Thyroid gland (tissue), 4 donors: ENCODE measurements at regions not wholly inside any gene's neighbourhood (a gene's known extent, or its start where the extent isn't known, plus 50 kb on each side); places are given as distances from the start of the nearest gene placed in this dataset.
"Not testable (repeated sequence)": the region's sequence is repeated elsewhere in the genome, so short reads cannot be mapped to it uniquely, and the experiment has no call there.

ENCODE experiments used
- CTCF ChIP-seq, 6 experiments: fragments of 200-600 bp in 3 of 6; fragments of 450-650 bp in 3 of 6; sonication (generic) in 3 of 6; IDR thresholded peaks; one replicate each; pipeline ENCODE4 v1.5.1; 2016 to 2019; ENCODE audit warnings: antibody characterized with exemption in 6 of 6, mild to moderate bottlenecking in 2 of 6, inconsistent platforms in 1 of 6, moderate library complexity in 1 of 6
- POLR2A ChIP-seq, 2 donors: fragments of 450-650 bp; IDR thresholded peaks; one replicate each; pipeline ENCODE4 v1.6.1; 2017; ENCODE audit warnings: antibody characterized with exemption in 2 of 2, mild to moderate bottlenecking in 2 of 2, moderate library complexity in 1 of 2

GRCh38 chr13:38221120-38221519 lies 128.5 kb upstream of the UFM1 start:
- not testable (repeated sequence) for TF ChIP-seq POLR2A, CTCF (IDR thresholded peaks at IDR 0.05)
